Liver (tissue), 8 donors: ENCODE measurements at regions not wholly inside any gene's neighbourhood (a gene's known extent, or its start where the extent isn't known, plus 50 kb on each side); places are given as distances from the start of the nearest gene placed in this dataset.

Source experiments
- DNase-seq: peaks from one replicate; pipeline ENCODE4 v3.0.0-alpha.2; 2017; ENCODE audit warnings: low spot score
- H3K27ac ChIP-seq, 2 donors: one replicate each; pipeline ENCODE4 v1.7.0; 2013; ENCODE audit warnings: inconsistent platforms in 2 of 2, low read length in 2 of 2, control low read depth in 1 of 2, low read depth in 1 of 2, mild to moderate bottlenecking in 1 of 2
- H3K27me3 ChIP-seq, 4 donors: one replicate each; pipeline versions ENCODE4 v1.6.1 to v1.7.0; 2013; ENCODE audit warnings: low read length in 3 of 4, inconsistent platforms in 1 of 4, mild to moderate bottlenecking in 1 of 4, moderate library complexity in 1 of 4; ENCODE audit not compliant: control insufficient read depth in 4 of 4, insufficient read depth in 4 of 4
- H3K36me3 ChIP-seq, 4 donors: one replicate each; pipeline versions ENCODE4 v1.6.1 to v1.7.0; 2013; ENCODE audit warnings: low read length in 3 of 4, mild to moderate bottlenecking in 3 of 4, low read depth in 1 of 4, moderate library complexity in 1 of 4; ENCODE audit not compliant: control insufficient read depth in 4 of 4, insufficient read depth in 3 of 4
- H3K4me1 ChIP-seq, 4 donors: one replicate each; pipeline versions ENCODE4 v1.6.1 to v1.7.0; 2013; ENCODE audit warnings: low read length in 3 of 4, mild to moderate bottlenecking in 3 of 4, moderate library complexity in 1 of 4; ENCODE audit not compliant: control insufficient read depth in 4 of 4, insufficient read depth in 4 of 4
- H3K4me3 ChIP-seq, 3 donors: one replicate each; pipeline versions ENCODE4 v1.6.1 to v1.7.0; 2013; ENCODE audit warnings: low read length in 3 of 3, control low read depth in 1 of 3, low read depth in 1 of 3, mild to moderate bottlenecking in 1 of 3
- H3K9ac ChIP-seq, 2 donors: one replicate each; pipeline ENCODE4 v1.7.0; 2013; ENCODE audit warnings: low read length in 2 of 2, mild to moderate bottlenecking in 2 of 2, moderate library complexity in 2 of 2, control low read depth in 1 of 2, low read depth in 1 of 2
- H3K9me3 ChIP-seq, 4 donors: one replicate each; pipeline versions ENCODE4 v1.6.1 to v1.7.0; 2013; ENCODE audit warnings: low read length in 3 of 4; ENCODE audit not compliant: control insufficient read depth in 4 of 4
- CTCF ChIP-seq: fragments of 150-350 bp; IDR thresholded peaks from 2 replicates; pipeline ENCODE4 v1.5.1; 2017; ENCODE audit warnings: improper control_type of control experiment, low read depth, low read length; ENCODE audit not compliant: missing input control
- EGR1 ChIP-seq, 2 donors: IDR thresholded peaks; 2 replicates each; pipeline ENCODE4 v1.6.1; 2016 to 2018; ENCODE audit warnings: antibody characterized with exemption in 2 of 2, low read depth in 2 of 2
- FOXA1 ChIP-seq: IDR thresholded peaks from 2 replicates; pipeline ENCODE4 v1.6.1; 2016; ENCODE audit warnings: antibody characterized with exemption
- FOXA2 ChIP-seq: IDR thresholded peaks from 2 replicates; pipeline ENCODE4 v1.6.1; 2016; ENCODE audit warnings: antibody characterized with exemption
- GABPA ChIP-seq, 2 donors: IDR thresholded peaks in 1 of 2; conservative IDR thresholded peaks in 1 of 2; 2 replicates each; pipeline ENCODE4 v1.6.1; 2016; ENCODE audit warnings: antibody characterized with exemption in 2 of 2, mild to moderate bottlenecking in 1 of 2, moderate library complexity in 1 of 2
- HNF4A ChIP-seq, 2 donors: conservative IDR thresholded peaks; 2 replicates each; pipeline ENCODE4 v1.6.1; 2016; ENCODE audit warnings: antibody characterized with exemption in 2 of 2, mild to moderate bottlenecking in 2 of 2
- JUND ChIP-seq, 2 donors: IDR thresholded peaks; 2 replicates each; pipeline ENCODE4 v1.6.1; 2016; ENCODE audit warnings: antibody characterized with exemption in 2 of 2
- NR2F2 ChIP-seq: IDR thresholded peaks from 2 replicates; pipeline ENCODE4 v1.6.1; 2016; ENCODE audit warnings: antibody characterized with exemption
- RAD21 ChIP-seq, 2 donors: IDR thresholded peaks; 2 replicates each; pipeline ENCODE4 v1.6.1; 2016; ENCODE audit warnings: antibody characterized with exemption in 2 of 2, mild to moderate bottlenecking in 2 of 2
- REST ChIP-seq: IDR thresholded peaks from 2 replicates; pipeline ENCODE4 v1.6.1; 2016; ENCODE audit warnings: antibody characterized with exemption, mild to moderate bottlenecking
- RXRA ChIP-seq, 2 donors: IDR thresholded peaks; 2 replicates each; pipeline ENCODE4 v1.6.1; 2017 to 2018; ENCODE audit warnings: antibody characterized with exemption in 2 of 2, mild to moderate bottlenecking in 1 of 2
- SP1 ChIP-seq: IDR thresholded peaks from 2 replicates; pipeline ENCODE4 v1.6.1; 2018; ENCODE audit warnings: antibody characterized with exemption, mild to moderate bottlenecking
- TAF1 ChIP-seq: conservative IDR thresholded peaks from 2 replicates; pipeline ENCODE4 v1.6.1; 2016; ENCODE audit warnings: antibody characterized with exemption, mild to moderate bottlenecking
- YY1 ChIP-seq: IDR thresholded peaks from 2 replicates; pipeline ENCODE4 v1.6.1; 2016; ENCODE audit warnings: antibody characterized with exemption, mild to moderate bottlenecking
- WGBS: extraction: QIAGEN DNeasy Blood & Tissue Kit; methylation state at CpG from one replicate; pipeline ENCODE4 v1.1.7; 2013; 5-methylcytosine and 5-hydroxymethylcytosine counted together
- TF ChIP-seq, protein P1 (sequence below): IDR thresholded peaks from 2 replicates; pipeline ENCODE4 v1.6.1; 2016; ENCODE audit warnings: antibody characterized with exemption
- TF ChIP-seq, protein P2 (sequence below): IDR thresholded peaks from 2 replicates; pipeline ENCODE4 v1.6.1; 2016; ENCODE audit warnings: antibody characterized with exemption
- TF ChIP-seq, protein P3 (sequence below): IDR thresholded peaks from 2 replicates; pipeline ENCODE4 v1.6.1; 2016; ENCODE audit warnings: antibody characterized with exemption
- donor health status: healthy.
- donor health status: healthy.
- donor health status: healthy.
- donor health status: healthy.
- donor health status: healthy.

- no peak overlapping the region for H3K9ac ChIP-seq
- no peak for DNase-seq
- peaks cover 3 to 18% (median 16%) of the 10 kb centered on the region in 4 donors for H3K4me1 ChIP-seq
- 72% methylated on average over 3 of the region's 3 CpGs for WGBS
- H3K27ac ChIP-seq = no peak overlapping the region
- peaks cover 0 to 4% (median 2%) of the 10 kb centered on the region in 4 donors for H3K9me3 ChIP-seq
- no peak overlapping the region for H3K4me3 ChIP-seq
- H3K27me3 ChIP-seq = no peaks in the 10 kb centered on the region
- no peaks in the 10 kb centered on the region for H3K36me3 ChIP-seq
- TF ChIP-seq JUND (IDR thresholded peaks at IDR 0.05) = no peak
- TF ChIP-seq RAD21 (IDR thresholded peaks at IDR 0.05) = no peak
- no peak for TF ChIP-seq YY1
Measured at GRCh38 chr16:51696376-51696775, 545.3 kb upstream of the SALL1 start.

- no peak for DNase-seq
- H3K4me1 ChIP-seq = no peaks in the 10 kb centered on the region
- H3K4me3 ChIP-seq = no peak overlapping the region
- no peak overlapping the region for H3K27ac ChIP-seq
- H3K9me3 ChIP-seq = peaks cover 0 to 6% (median 2%) of the 10 kb centered on the region in 4 donors
- H3K27me3 ChIP-seq = no peaks in the 10 kb centered on the region
- no peak overlapping the region for H3K9ac ChIP-seq
- 83% methylated on average over 4 of the region's 4 CpGs for WGBS
- TF ChIP-seq FOXA2 (no peak), FOXA1 (no peak)
- no peaks in the 10 kb centered on the region for H3K36me3 ChIP-seq
Measured at GRCh38 chr16:51691109-51691508, 540.0 kb upstream of the SALL1 start.

DNA sequence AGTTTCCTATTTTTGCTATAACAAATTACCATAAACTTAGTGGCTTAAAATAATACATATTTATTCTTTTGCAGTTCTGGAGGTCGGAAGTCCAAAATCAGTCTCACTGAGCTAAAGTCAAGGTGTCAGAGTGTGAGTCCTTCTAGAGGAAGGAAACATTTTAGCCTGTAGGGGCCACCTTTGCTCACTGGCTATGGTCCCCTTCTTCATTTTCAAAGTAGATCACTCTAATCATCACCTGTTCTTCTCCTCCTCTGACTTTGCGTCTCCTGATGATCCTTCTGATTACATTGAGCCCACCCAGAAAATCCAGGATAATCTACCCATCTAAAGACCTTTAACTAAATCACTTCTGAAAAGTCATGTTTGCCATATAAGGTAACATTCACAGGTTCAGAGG is 534.4 kb upstream of the SALL1 start:
- Histone ChIP-seq H3K4me1 (no peaks in the 10 kb centered on the region), H3K9me3 (no peaks in the 10 kb centered on the region), H3K36me3 (no peaks in the 10 kb centered on the region), H3K4me3 (no peak overlapping the region), H3K27me3 (no peaks in the 10 kb centered on the region), H3K9ac (no peak overlapping the region), H3K27ac (no peak overlapping the region)
- no peak for DNase-seq
- TF ChIP-seq EGR1 (IDR thresholded peaks at IDR 0.05; ENCODE audit: low read depth in 2 of 2) (no peak), JUND (IDR thresholded peaks at IDR 0.05) (no peak), FOXA1 (no peak), TAF1 (no peak)
- TF ChIP-seq, protein P1, sequence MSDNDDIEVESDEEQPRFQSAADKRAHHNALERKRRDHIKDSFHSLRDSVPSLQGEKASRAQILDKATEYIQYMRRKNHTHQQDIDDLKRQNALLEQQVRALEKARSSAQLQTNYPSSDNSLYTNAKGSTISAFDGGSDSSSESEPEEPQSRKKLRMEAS = no peak
- 88% methylated on average over 2 of the region's 2 CpGs for WGBS

DNA sequence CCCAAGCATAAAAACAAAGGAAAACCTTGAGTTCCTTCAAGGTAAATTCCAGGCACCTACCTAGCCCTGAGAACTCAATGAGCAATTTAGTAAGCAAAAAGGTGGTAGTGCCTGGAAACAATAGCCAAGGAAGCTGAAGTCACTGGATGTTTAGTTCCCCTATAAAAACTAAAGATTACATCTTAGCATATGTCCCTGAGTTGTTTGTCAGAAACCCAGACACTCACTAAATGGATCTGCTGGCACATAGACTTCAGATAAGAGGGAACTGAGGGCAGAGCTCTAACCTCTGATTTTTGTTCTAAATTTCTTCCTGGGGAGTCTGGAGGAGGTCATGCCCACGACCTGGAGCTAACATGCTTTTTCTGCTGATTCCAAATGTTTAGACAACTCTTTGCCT is 532.8 kb upstream of the SALL1 start:
- H3K4me3 ChIP-seq = no peak overlapping the region
- H3K9me3 ChIP-seq = no peaks in the 10 kb centered on the region
- no peak overlapping the region for H3K9ac ChIP-seq
- no peaks in the 10 kb centered on the region for H3K36me3 ChIP-seq
- no peak overlapping the region for H3K27ac ChIP-seq
- no peak for DNase-seq
- H3K27me3 ChIP-seq = no peaks in the 10 kb centered on the region
- 35% methylated on average over 1 of the region's 1 CpG for WGBS
- H3K4me1 ChIP-seq = no peaks in the 10 kb centered on the region
- TF ChIP-seq FOXA1 (no peak), TAF1 (no peak), RAD21 (IDR thresholded peaks at IDR 0.05) (no peak), SP1 (no peak), REST (no peak), HNF4A (conservative IDR thresholded peaks at IDR 0.05) (no peak), NR2F2 (no peak), CTCF (no peak), GABPA (IDR thresholded peaks at IDR 0.05 in 1 of 2, conservative IDR thresholded peaks at IDR 0.05 in 1 of 2) (no peak), RXRA (IDR thresholded peaks at IDR 0.05) (no peak)
- TF ChIP-seq, protein P2, sequence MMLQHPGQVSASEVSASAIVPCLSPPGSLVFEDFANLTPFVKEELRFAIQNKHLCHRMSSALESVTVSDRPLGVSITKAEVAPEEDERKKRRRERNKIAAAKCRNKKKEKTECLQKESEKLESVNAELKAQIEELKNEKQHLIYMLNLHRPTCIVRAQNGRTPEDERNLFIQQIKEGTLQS = no peak
- TF ChIP-seq, protein P3, sequence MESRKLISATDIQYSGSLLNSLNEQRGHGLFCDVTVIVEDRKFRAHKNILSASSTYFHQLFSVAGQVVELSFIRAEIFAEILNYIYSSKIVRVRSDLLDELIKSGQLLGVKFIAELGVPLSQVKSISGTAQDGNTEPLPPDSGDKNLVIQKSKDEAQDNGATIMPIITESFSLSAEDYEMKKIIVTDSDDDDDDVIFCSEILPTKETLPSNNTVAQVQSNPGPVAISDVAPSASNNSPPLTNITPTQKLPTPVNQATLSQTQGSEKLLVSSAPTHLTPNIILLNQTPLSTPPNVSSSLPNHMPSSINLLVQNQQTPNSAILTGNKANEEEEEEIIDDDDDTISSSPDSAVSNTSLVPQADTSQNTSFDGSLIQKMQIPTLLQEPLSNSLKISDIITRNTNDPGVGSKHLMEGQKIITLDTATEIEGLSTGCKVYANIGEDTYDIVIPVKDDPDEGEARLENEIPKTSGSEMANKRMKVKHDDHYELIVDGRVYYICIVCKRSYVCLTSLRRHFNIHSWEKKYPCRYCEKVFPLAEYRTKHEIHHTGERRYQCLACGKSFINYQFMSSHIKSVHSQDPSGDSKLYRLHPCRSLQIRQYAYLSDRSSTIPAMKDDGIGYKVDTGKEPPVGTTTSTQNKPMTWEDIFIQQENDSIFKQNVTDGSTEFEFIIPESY = no peak
- TF ChIP-seq, protein P1 = no peak
